ENCODE measurements at regions not wholly inside any gene's neighbourhood (a gene's known extent, or its start where the extent isn't known, plus 50 kb on each side); places are given as distances from the start of the nearest gene placed in this dataset.
"Not testable (repeated sequence)": the region's sequence is repeated elsewhere in the genome, so short reads cannot be mapped to it uniquely, and the experiment has no call there.

DNA sequence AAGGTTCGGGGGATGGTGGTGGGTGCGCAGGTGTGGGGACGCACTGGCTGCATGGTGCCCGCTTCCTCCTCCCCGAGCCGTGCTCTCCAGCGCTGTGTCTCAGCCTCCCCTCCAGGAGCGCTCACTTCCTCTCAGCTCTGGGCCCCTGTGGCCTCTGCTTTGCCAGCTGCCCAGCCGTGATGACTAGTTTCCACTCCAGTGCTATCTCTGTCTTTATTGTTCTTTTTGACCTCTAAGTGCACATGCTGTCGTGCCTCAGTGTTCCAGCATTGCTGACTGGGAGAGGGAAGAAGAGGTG, 71.0 kb downstream of the NPIPB11 start:
- TF ChIP-seq KLF1 (tag; IDR thresholded peaks at IDR 0.05); RFX5 (IDR thresholded peaks at IDR 0.05; ENCODE audit: low read depth, low read length); ZSCAN29 (IDR thresholded peaks at IDR 0.05); ZBTB8A (IDR thresholded peaks at IDR 0.05; ENCODE audit: partially characterized antibody); PRPF4 (IDR thresholded peaks at IDR 0.05; ENCODE audit: insufficient read depth, low read depth, low read length, poor library complexity, severe bottlenecking); TCF7 (IDR thresholded peaks at IDR 0.05; ENCODE audit: borderline replicate concordance); EHMT2 (IDR thresholded peaks at IDR 0.05); CBX5 (IDR thresholded peaks at IDR 0.05; ENCODE audit: borderline replicate concordance, low read depth); SMAD3 (CRISPR knock-in tag; conservative IDR thresholded peaks at IDR 0.05); GATAD2A (IDR thresholded peaks at IDR 0.05): not testable (repeated sequence)
- TF ChIP-seq, protein P1, sequence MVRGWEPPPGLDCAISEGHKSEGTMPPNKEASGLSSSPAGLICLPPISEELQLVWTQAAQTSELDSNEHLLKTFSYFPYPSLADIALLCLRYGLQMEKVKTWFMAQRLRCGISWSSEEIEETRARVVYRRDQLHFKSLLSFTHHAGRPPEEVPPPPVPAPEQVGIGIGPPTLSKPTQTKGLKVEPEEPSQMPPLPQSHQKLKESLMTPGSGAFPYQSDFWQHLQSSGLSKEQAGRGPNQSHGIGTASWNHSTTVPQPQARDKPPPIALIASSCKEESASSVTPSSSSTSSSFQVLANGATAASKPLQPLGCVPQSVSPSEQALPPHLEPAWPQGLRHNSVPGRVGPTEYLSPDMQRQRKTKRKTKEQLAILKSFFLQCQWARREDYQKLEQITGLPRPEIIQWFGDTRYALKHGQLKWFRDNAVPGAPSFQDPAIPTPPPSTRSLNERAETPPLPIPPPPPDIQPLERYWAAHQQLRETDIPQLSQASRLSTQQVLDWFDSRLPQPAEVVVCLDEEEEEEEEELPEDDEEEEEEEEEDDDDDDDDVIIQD (CRISPR knock-in tag; IDR thresholded peaks at IDR 0.05) = not testable (repeated sequence)
- TF ChIP-seq, protein P2, sequence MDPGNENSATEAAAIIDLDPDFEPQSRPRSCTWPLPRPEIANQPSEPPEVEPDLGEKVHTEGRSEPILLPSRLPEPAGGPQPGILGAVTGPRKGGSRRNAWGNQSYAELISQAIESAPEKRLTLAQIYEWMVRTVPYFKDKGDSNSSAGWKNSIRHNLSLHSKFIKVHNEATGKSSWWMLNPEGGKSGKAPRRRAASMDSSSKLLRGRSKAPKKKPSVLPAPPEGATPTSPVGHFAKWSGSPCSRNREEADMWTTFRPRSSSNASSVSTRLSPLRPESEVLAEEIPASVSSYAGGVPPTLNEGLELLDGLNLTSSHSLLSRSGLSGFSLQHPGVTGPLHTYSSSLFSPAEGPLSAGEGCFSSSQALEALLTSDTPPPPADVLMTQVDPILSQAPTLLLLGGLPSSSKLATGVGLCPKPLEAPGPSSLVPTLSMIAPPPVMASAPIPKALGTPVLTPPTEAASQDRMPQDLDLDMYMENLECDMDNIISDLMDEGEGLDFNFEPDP (CRISPR knock-in tag; IDR thresholded peaks at IDR 0.05) = not testable (repeated sequence)
- TF ChIP-seq, protein P3, sequence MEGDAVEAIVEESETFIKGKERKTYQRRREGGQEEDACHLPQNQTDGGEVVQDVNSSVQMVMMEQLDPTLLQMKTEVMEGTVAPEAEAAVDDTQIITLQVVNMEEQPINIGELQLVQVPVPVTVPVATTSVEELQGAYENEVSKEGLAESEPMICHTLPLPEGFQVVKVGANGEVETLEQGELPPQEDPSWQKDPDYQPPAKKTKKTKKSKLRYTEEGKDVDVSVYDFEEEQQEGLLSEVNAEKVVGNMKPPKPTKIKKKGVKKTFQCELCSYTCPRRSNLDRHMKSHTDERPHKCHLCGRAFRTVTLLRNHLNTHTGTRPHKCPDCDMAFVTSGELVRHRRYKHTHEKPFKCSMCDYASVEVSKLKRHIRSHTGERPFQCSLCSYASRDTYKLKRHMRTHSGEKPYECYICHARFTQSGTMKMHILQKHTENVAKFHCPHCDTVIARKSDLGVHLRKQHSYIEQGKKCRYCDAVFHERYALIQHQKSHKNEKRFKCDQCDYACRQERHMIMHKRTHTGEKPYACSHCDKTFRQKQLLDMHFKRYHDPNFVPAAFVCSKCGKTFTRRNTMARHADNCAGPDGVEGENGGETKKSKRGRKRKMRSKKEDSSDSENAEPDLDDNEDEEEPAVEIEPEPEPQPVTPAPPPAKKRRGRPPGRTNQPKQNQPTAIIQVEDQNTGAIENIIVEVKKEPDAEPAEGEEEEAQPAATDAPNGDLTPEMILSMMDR (IDR thresholded peaks at IDR 0.05 in 2 of 3, conservative IDR thresholded peaks at IDR 0.05 in 1 of 3; ENCODE audit: insufficient read depth in 2 of 3, low read depth in 1 of 3, low read length in 3 of 3) = not testable (repeated sequence)
- TF ChIP-seq, protein P4, sequence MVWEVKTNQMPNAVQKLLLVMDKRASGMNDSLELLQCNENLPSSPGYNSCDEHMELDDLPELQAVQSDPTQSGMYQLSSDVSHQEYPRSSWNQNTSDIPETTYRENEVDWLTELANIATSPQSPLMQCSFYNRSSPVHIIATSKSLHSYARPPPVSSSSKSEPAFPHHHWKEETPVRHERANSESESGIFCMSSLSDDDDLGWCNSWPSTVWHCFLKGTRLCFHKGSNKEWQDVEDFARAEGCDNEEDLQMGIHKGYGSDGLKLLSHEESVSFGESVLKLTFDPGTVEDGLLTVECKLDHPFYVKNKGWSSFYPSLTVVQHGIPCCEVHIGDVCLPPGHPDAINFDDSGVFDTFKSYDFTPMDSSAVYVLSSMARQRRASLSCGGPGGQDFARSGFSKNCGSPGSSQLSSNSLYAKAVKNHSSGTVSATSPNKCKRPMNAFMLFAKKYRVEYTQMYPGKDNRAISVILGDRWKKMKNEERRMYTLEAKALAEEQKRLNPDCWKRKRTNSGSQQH (CRISPR knock-in tag; IDR thresholded peaks at IDR 0.05) = not testable (repeated sequence)

Measured in K562 (cell line).